H9 (cell line): ENCODE measurements at regions not wholly inside any gene's neighbourhood (a gene's known extent, or its start where the extent isn't known, plus 50 kb on each side); places are given as distances from the start of the nearest gene placed in this dataset.

Experiments used
- DNase-seq: peaks from one replicate; pipeline ENCODE4 v3.0.0-alpha.2; 2017
- H2AFZ ChIP-seq: one replicate; pipeline ENCODE4 v1.6.1; 2013; ENCODE audit warnings: mild to moderate bottlenecking, low read length, control low read depth, moderate library complexity
- H2AK5ac ChIP-seq: 2 replicates; pipeline ENCODE4 v1.6.1; 2013; ENCODE audit warnings: low read length, control low read depth, mixed read lengths; ENCODE audit not compliant: insufficient read length
- H2BK120ac ChIP-seq: one replicate; pipeline ENCODE4 v1.6.1; 2013; ENCODE audit warnings: low read depth, mild to moderate bottlenecking, low read length, control low read depth, inconsistent platforms; ENCODE audit not compliant: poor library complexity, severe bottlenecking
- H2BK12ac ChIP-seq: 2 replicates; pipeline ENCODE4 v1.6.1; 2013; ENCODE audit warnings: low read length, control low read depth, mixed read lengths, low read depth; ENCODE audit not compliant: insufficient read length
- H2BK15ac ChIP-seq: 2 replicates; pipeline ENCODE4 v1.6.1; 2013; ENCODE audit warnings: low read depth, low read length, control low read depth
- H2BK20ac ChIP-seq: one replicate; pipeline ENCODE4 v1.6.1; 2013; ENCODE audit warnings: low read depth, mild to moderate bottlenecking, low read length, control low read depth, inconsistent platforms; ENCODE audit not compliant: poor library complexity, severe bottlenecking
- H2BK5ac ChIP-seq: 2 replicates; pipeline ENCODE4 v1.6.1; 2013; ENCODE audit warnings: low read length, control low read depth, mixed read lengths; ENCODE audit not compliant: insufficient read length
- H3K14ac ChIP-seq: 2 replicates; pipeline ENCODE4 v1.6.1; 2013; ENCODE audit warnings: low read length, control low read depth; ENCODE audit not compliant: insufficient read depth
- H3K18ac ChIP-seq: 2 replicates; pipeline ENCODE4 v1.6.1; 2013; ENCODE audit warnings: low read depth, mild to moderate bottlenecking, mixed read lengths, low read length, control low read depth; ENCODE audit not compliant: insufficient read length
- H3K23ac ChIP-seq: 2 replicates; pipeline ENCODE4 v1.6.1; 2013; ENCODE audit warnings: low read length, control low read depth, mixed read lengths, low read depth; ENCODE audit not compliant: insufficient read length
- H3K23me2 ChIP-seq: 2 replicates; pipeline ENCODE4 v1.6.1; 2013; ENCODE audit warnings: low read depth, mild to moderate bottlenecking, mixed read lengths, low read length, control low read depth; ENCODE audit not compliant: insufficient read length, poor library complexity, severe bottlenecking
- H3K27ac ChIP-seq: 2 replicates; pipeline ENCODE4 v1.5.1; 2013; ENCODE audit warnings: low read length, control low read depth, mixed read lengths, low read depth; ENCODE audit not compliant: insufficient read length
- H3K27me3 ChIP-seq: 2 replicates; pipeline ENCODE4 v1.6.1; 2013; ENCODE audit warnings: low read length, control low read depth, inconsistent platforms; ENCODE audit not compliant: insufficient read depth
- H3K4ac ChIP-seq: 2 replicates; pipeline ENCODE4 v1.6.1; 2013; ENCODE audit warnings: low read depth, mild to moderate bottlenecking, control low read depth, inconsistent platforms, low read length, moderate library complexity
- H3K4me1 ChIP-seq: 2 replicates; pipeline ENCODE4 v1.6.1; 2013; ENCODE audit warnings: low read length, control low read depth, inconsistent platforms; ENCODE audit not compliant: insufficient read depth
- H3K4me2 ChIP-seq: 2 replicates; pipeline ENCODE4 v1.6.1; 2013; ENCODE audit warnings: low read length, control low read depth, mixed read lengths; ENCODE audit not compliant: insufficient read length, insufficient read depth
- H3K56ac ChIP-seq: 2 replicates; pipeline ENCODE4 v1.6.1; 2013; ENCODE audit warnings: low read depth, mild to moderate bottlenecking, mixed read lengths, low read length, control low read depth; ENCODE audit not compliant: insufficient read length
- H3K79me1 ChIP-seq: 2 replicates; pipeline ENCODE4 v1.6.1; 2013; ENCODE audit warnings: low read depth, mild to moderate bottlenecking, moderate library complexity, low read length, control low read depth, inconsistent platforms; ENCODE audit not compliant: insufficient read depth, poor library complexity, severe bottlenecking
- H3K79me2 ChIP-seq: 2 replicates; pipeline ENCODE4 v1.6.1; 2013; ENCODE audit warnings: low read length, control low read depth, inconsistent platforms; ENCODE audit not compliant: insufficient read depth
- H3K9ac ChIP-seq: 2 replicates; pipeline ENCODE4 v1.6.1; 2013; ENCODE audit warnings: low read length, control low read depth, mixed read lengths; ENCODE audit not compliant: insufficient read length; ENCODE audit errors: extremely low read depth
- H3K9me3 ChIP-seq: one replicate; pipeline ENCODE4 v1.6.1; 2013; ENCODE audit warnings: low read depth, low read length, inconsistent platforms; ENCODE audit not compliant: control insufficient read depth
- H3T11ph ChIP-seq: one replicate; pipeline ENCODE4 v1.6.1; 2013; ENCODE audit warnings: mild to moderate bottlenecking, low read length, control low read depth, inconsistent platforms
- H4K20me1 ChIP-seq: one replicate; pipeline ENCODE4 v1.6.1; 2013; ENCODE audit not compliant: control insufficient read depth, insufficient read length, insufficient read depth
- H4K5ac ChIP-seq: 2 replicates; pipeline ENCODE4 v1.6.1; 2013; ENCODE audit warnings: low read depth, mild to moderate bottlenecking, mixed read lengths, low read length, control low read depth; ENCODE audit not compliant: insufficient read length
- H4K8ac ChIP-seq: replicated peaks from 2 replicates; pipeline ENCODE4 v1.6.1; 2013; ENCODE audit warnings: low read length, control low read depth, mixed read lengths, low read depth; ENCODE audit not compliant: insufficient read length
- H4K91ac ChIP-seq: 2 replicates; pipeline ENCODE4 v1.6.1; 2013; ENCODE audit warnings: low read depth, mild to moderate bottlenecking, moderate library complexity, mixed read lengths, low read length, control low read depth; ENCODE audit not compliant: insufficient read length
- H3K27ac Mint-ChIP-seq, 3 experiments: 2 replicates in 2 of 3; 3 replicates in 1 of 3; pipeline ENCODE4 v1.8.0; 2020 to 2021; ENCODE audit warnings: mixed read lengths in 3 of 3, mild to moderate bottlenecking in 1 of 3, moderate library complexity in 1 of 3
- H3K27me3 Mint-ChIP-seq: 2 replicates; pipeline ENCODE4 v1.8.0; 2021; ENCODE audit warnings: low read depth, mild to moderate bottlenecking, moderate library complexity, mixed read lengths
- H3K36me3 Mint-ChIP-seq, 3 experiments: 2 replicates in 2 of 3; 3 replicates in 1 of 3; pipeline ENCODE4 v1.8.0; 2020 to 2021; ENCODE audit warnings: low read depth in 3 of 3, mixed read lengths in 3 of 3; ENCODE audit not compliant: insufficient read depth in 1 of 3
- H3K4me1 Mint-ChIP-seq, 2 experiments: 2 replicates each; pipeline ENCODE4 v1.8.0; 2020; ENCODE audit warnings: mixed read lengths in 2 of 2
- H3K4me3 Mint-ChIP-seq, 2 experiments: 2 replicates in 1 of 2; 3 replicates in 1 of 2; pipeline ENCODE4 v1.8.0; 2020 to 2021; ENCODE audit warnings: mild to moderate bottlenecking in 2 of 2, mixed read lengths in 2 of 2, moderate library complexity in 1 of 2
- H3K9me3 Mint-ChIP-seq, 2 experiments: 2 replicates in 1 of 2; 3 replicates in 1 of 2; pipeline ENCODE4 v1.8.0; 2020; ENCODE audit warnings: mild to moderate bottlenecking in 2 of 2, mixed read lengths in 2 of 2, moderate library complexity in 1 of 2
- CTCF ChIP-seq: fragments of 200-600 bp; sonication (generic); conservative IDR thresholded peaks from 3 replicates; pipeline ENCODE4 v1.8.0; 2021; ENCODE audit warnings: antibody characterized with exemption, mild to moderate bottlenecking
- WGBS: extraction: QIAGEN DNeasy Blood & Tissue Kit; methylation state at CpG from one replicate; pipeline ENCODE4 v1.1.7; 2013; ENCODE audit warnings: missing lambda C conversion rate, low lambda C conversion rate, mixed read lengths; ENCODE audit not compliant: insufficient read length; ENCODE audit errors: extremely low coverage; 5-methylcytosine and 5-hydroxymethylcytosine counted together

- H3K79me2 ChIP-seq: no peaks in the 10 kb centered on the region
Observed at GRCh38 chr18:1147730-1148129, 243.1 kb downstream of the ADCYAP1 start.

More at GRCh38 chr18:1147730-1148129, 243.1 kb downstream of the ADCYAP1 start:
- Histone ChIP-seq H3K9ac (no peak overlapping the region), H2AFZ (no peak overlapping the region), H3K9me3 (no peaks in the 10 kb centered on the region), H3K18ac (no peak overlapping the region), H2BK5ac (no peak overlapping the region), H2BK12ac (no peak overlapping the region), H2BK15ac (no peak overlapping the region), H2AK5ac (no peak overlapping the region), H3K56ac (no peak overlapping the region), H3K14ac (no peak overlapping the region; the same call in 1 of the 2 replicates), H4K91ac (no peak overlapping the region), H3K27me3 (no peaks in the 10 kb centered on the region), H3K4me1 (no peaks in the 10 kb centered on the region), H3K4ac (no peak overlapping the region), H3K79me1 (no peaks in the 10 kb centered on the region), H4K5ac (no peak overlapping the region), H2BK120ac (no peak overlapping the region), H4K8ac (no peak overlapping the region), H2BK20ac (no peak overlapping the region), H4K20me1 (no peaks in the 10 kb centered on the region), H3K23ac (no peak overlapping the region), H3T11ph (no peak overlapping the region), H3K23me2 (no peaks in the 10 kb centered on the region), H3K4me2 (no peak overlapping the region), H3K27ac (no peak overlapping the region)
- Mint-ChIP-seq H3K4me1 (peaks cover 10 to 11% of the 10 kb centered on the region in 2 experiments), H3K4me3 (no peak overlapping the region), H3K36me3 (peaks cover 5 to 22% (median 21%) of the 10 kb centered on the region in 3 experiments; a peak in 4 of 7 replicates), H3K9me3 (peaks cover 22 to 26% of the 10 kb centered on the region in 2 experiments), H3K27ac (peak overlapping the region; percentile 4 to 59 (median 59); a peak in 3 of 7 replicates), H3K27me3 (no peaks in the 10 kb centered on the region)
- no peak for TF ChIP-seq CTCF
- peak; percentile 35 for DNase-seq
- WGBS: no CpG with 5 or more reads among the region's 1 CpG
